ENCODE measurements at regions not wholly inside any gene's neighbourhood (a gene's known extent, or its start where the extent isn't known, plus 50 kb on each side); places are given as distances from the start of the nearest gene placed in this dataset.

- TF ChIP-seq, protein P1, sequence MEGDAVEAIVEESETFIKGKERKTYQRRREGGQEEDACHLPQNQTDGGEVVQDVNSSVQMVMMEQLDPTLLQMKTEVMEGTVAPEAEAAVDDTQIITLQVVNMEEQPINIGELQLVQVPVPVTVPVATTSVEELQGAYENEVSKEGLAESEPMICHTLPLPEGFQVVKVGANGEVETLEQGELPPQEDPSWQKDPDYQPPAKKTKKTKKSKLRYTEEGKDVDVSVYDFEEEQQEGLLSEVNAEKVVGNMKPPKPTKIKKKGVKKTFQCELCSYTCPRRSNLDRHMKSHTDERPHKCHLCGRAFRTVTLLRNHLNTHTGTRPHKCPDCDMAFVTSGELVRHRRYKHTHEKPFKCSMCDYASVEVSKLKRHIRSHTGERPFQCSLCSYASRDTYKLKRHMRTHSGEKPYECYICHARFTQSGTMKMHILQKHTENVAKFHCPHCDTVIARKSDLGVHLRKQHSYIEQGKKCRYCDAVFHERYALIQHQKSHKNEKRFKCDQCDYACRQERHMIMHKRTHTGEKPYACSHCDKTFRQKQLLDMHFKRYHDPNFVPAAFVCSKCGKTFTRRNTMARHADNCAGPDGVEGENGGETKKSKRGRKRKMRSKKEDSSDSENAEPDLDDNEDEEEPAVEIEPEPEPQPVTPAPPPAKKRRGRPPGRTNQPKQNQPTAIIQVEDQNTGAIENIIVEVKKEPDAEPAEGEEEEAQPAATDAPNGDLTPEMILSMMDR (IDR thresholded peaks at IDR 0.05; ENCODE audit: borderline replicate concordance, extremely low read depth, low read length, poor library complexity, severe bottlenecking) = peak; percentile 58
- no peak for TF ChIP-seq EZH2 (IDR thresholded peaks at IDR 0.05; ENCODE audit: borderline replicate concordance, low read depth, low read length, severe bottlenecking)
- peak; percentile 5 for DNase-seq
- Histone ChIP-seq H3K4me2 (ENCODE audit: insufficient read depth, low read length) (no peak overlapping the region), H3K9me3 (ENCODE audit: insufficient read depth, low read length, severe bottlenecking) (no peaks in the 10 kb centered on the region), H3K4me3 (ENCODE audit: low read depth in 1 of 2, low read length in 2 of 2) (no peak overlapping the region), H4K20me1 (ENCODE audit: insufficient read depth, low read length) (no peaks in the 10 kb centered on the region), H3K27me3 (ENCODE audit: insufficient read depth, low read length, poor library complexity) (no peaks in the 10 kb centered on the region), H3K27ac (ENCODE audit: low read length) (no peak overlapping the region), H3K9ac (ENCODE audit: low read depth, low read length) (no peak overlapping the region), H3K36me3 (ENCODE audit: insufficient read depth, low read length) (no peaks in the 10 kb centered on the region), H3K4me1 (ENCODE audit: insufficient read depth, low read length) (no peaks in the 10 kb centered on the region), H3K79me2 (ENCODE audit: insufficient read depth, low read length) (no peaks in the 10 kb centered on the region), H2AFZ (ENCODE audit: low read depth, low read length) (no peak overlapping the region)
- no peak for ATAC-seq (ENCODE audit: insufficient read depth, low read depth)
These were observed 151.5 kb downstream of the CCDC34 start for GRCh38 chr11:27211370-27212127.

- Histone ChIP-seq H3K27me3 (ENCODE audit: insufficient read depth, low read length, poor library complexity) (no peaks in the 10 kb centered on the region), H3K27ac (ENCODE audit: low read length) (no peak overlapping the region), H3K4me2 (ENCODE audit: insufficient read depth, low read length) (no peak overlapping the region), H3K4me3 (ENCODE audit: low read depth in 1 of 2, low read length in 2 of 2) (no peak overlapping the region), H3K36me3 (ENCODE audit: insufficient read depth, low read length) (no peaks in the 10 kb centered on the region), H2AFZ (ENCODE audit: low read depth, low read length) (no peak overlapping the region), H3K79me2 (ENCODE audit: insufficient read depth, low read length) (no peaks in the 10 kb centered on the region), H3K4me1 (ENCODE audit: insufficient read depth, low read length) (no peaks in the 10 kb centered on the region), H4K20me1 (ENCODE audit: insufficient read depth, low read length) (no peaks in the 10 kb centered on the region), H3K9me3 (ENCODE audit: insufficient read depth, low read length, severe bottlenecking) (no peaks in the 10 kb centered on the region), H3K9ac (ENCODE audit: low read depth, low read length) (no peak overlapping the region)
- TF ChIP-seq, protein P1 (IDR thresholded peaks at IDR 0.05; ENCODE audit: borderline replicate concordance, extremely low read depth, low read length, poor library complexity, severe bottlenecking) = no peak
- TF ChIP-seq EZH2 (IDR thresholded peaks at IDR 0.05; ENCODE audit: borderline replicate concordance, low read depth, low read length, severe bottlenecking) = no peak
- no peak for ATAC-seq (ENCODE audit: insufficient read depth, low read depth)
- DNase-seq = no peak
These were observed 152.5 kb downstream of the CCDC34 start for GRCh38 chr11:27210531-27210930.

- H3K4me1 ChIP-seq (ENCODE audit: insufficient read depth, low read length) = no peaks in the 10 kb centered on the region
- TF ChIP-seq, protein P1 (IDR thresholded peaks at IDR 0.05; ENCODE audit: borderline replicate concordance, extremely low read depth, low read length, poor library complexity, severe bottlenecking) = no peak
- no peak for TF ChIP-seq EZH2 (IDR thresholded peaks at IDR 0.05; ENCODE audit: borderline replicate concordance, low read depth, low read length, severe bottlenecking)
- ATAC-seq (ENCODE audit: insufficient read depth, low read depth) (no peak), DNase-seq (no peak)
- H3K79me2 ChIP-seq (ENCODE audit: insufficient read depth, low read length) = no peaks in the 10 kb centered on the region
- H4K20me1 ChIP-seq (ENCODE audit: insufficient read depth, low read length) = no peaks in the 10 kb centered on the region
- no peak overlapping the region for H2AFZ ChIP-seq (ENCODE audit: low read depth, low read length)
- no peak overlapping the region for H3K27ac ChIP-seq (ENCODE audit: low read length)
- no peaks in the 10 kb centered on the region for H3K36me3 ChIP-seq (ENCODE audit: insufficient read depth, low read length)
- H3K9ac ChIP-seq (ENCODE audit: low read depth, low read length) = no peak overlapping the region
- H3K9me3 ChIP-seq (ENCODE audit: insufficient read depth, low read length, severe bottlenecking) = no peaks in the 10 kb centered on the region
- H3K27me3 ChIP-seq (ENCODE audit: insufficient read depth, low read length, poor library complexity) = no peaks in the 10 kb centered on the region
- no peak overlapping the region for H3K4me2 ChIP-seq (ENCODE audit: insufficient read depth, low read length)
- no peak overlapping the region for H3K4me3 ChIP-seq (ENCODE audit: low read depth in 1 of 2, low read length in 2 of 2)
These were observed 153.4 kb downstream of the CCDC34 start for GRCh38 chr11:27209562-27210005.
